Body of pancreas (tissue), 4 donors: ENCODE measurements at regions not wholly inside any gene's neighbourhood (a gene's known extent, or its start where the extent isn't known, plus 50 kb on each side); places are given as distances from the start of the nearest gene placed in this dataset.

ENCODE experiments used
- POLR2A ChIP-seq, 3 donors: fragments of 450-650 bp; IDR thresholded peaks; one replicate each; pipeline ENCODE4 v1.6.1; 2016; ENCODE audit warnings: antibody characterized with exemption in 3 of 3, mild to moderate bottlenecking in 2 of 3
- TF ChIP-seq, protein P1 (sequence below), 7 experiments: fragments of 450-650 bp in 4 of 7; fragments of 200-600 bp in 3 of 7; sonication (generic) in 3 of 7; IDR thresholded peaks; one replicate each; pipeline ENCODE4 v1.5.1; 2016 to 2019; ENCODE audit warnings: antibody characterized with exemption in 7 of 7

DNA sequence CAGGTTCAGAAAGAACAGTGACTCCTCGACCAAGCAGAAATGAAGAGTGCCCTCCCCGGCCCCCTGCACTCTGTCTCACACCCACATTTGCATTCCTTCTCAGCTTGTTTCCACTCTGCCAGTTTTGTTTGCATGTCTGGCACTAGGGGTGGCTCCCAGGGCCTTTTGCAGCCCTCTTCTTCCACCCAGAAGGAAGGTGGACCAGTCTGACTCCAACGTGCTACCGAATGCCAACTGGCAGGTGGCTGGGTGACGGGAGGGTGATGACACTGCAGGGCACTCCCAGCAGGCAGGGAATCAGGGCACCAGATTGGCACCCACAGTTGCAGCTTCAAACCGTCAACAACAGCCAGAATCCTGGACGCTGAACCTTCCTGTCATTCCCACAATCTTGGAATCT lies 371.1 kb downstream of the TXNL1 start:
- TF ChIP-seq, protein P1, sequence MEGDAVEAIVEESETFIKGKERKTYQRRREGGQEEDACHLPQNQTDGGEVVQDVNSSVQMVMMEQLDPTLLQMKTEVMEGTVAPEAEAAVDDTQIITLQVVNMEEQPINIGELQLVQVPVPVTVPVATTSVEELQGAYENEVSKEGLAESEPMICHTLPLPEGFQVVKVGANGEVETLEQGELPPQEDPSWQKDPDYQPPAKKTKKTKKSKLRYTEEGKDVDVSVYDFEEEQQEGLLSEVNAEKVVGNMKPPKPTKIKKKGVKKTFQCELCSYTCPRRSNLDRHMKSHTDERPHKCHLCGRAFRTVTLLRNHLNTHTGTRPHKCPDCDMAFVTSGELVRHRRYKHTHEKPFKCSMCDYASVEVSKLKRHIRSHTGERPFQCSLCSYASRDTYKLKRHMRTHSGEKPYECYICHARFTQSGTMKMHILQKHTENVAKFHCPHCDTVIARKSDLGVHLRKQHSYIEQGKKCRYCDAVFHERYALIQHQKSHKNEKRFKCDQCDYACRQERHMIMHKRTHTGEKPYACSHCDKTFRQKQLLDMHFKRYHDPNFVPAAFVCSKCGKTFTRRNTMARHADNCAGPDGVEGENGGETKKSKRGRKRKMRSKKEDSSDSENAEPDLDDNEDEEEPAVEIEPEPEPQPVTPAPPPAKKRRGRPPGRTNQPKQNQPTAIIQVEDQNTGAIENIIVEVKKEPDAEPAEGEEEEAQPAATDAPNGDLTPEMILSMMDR (IDR thresholded peaks at IDR 0.05): no peak
- TF ChIP-seq POLR2A (IDR thresholded peaks at IDR 0.05): no peak
